Osteoblast (primary cell): ENCODE measurements at regions not wholly inside any gene's neighbourhood (a gene's known extent, or its start where the extent isn't known, plus 50 kb on each side); places are given as distances from the start of the nearest gene placed in this dataset.
A peak's percentile ranks its signal among the peaks of the same experiment; 100 is the strongest.

Experiments used
- DNase-seq: peaks from one replicate; pipeline ENCODE4 v3.0.0; 2011; ENCODE audit warnings: low spot score, mixed read lengths; ENCODE audit not compliant: insufficient read length; ENCODE audit errors: missing footprints
- H2AFZ ChIP-seq: 2 replicates; pipeline ENCODE4 v1.6.0; 2011; ENCODE audit warnings: mild to moderate bottlenecking, low read length
- H3K27ac ChIP-seq: 2 replicates; pipeline ENCODE4 v1.5.1; 2011; ENCODE audit warnings: mild to moderate bottlenecking, low read depth, low read length, moderate library complexity
- H3K27me3 ChIP-seq: 2 replicates; pipeline ENCODE4 v1.6.0; 2012; ENCODE audit warnings: mild to moderate bottlenecking, control low read depth, inconsistent platforms, low read length, moderate library complexity; ENCODE audit not compliant: insufficient read depth
- H3K36me3 ChIP-seq: 2 replicates; pipeline ENCODE4 v1.5.1; 2011; ENCODE audit warnings: mild to moderate bottlenecking, low read length, control low read depth, moderate library complexity; ENCODE audit not compliant: insufficient read depth
- H3K4me1 ChIP-seq: 2 replicates; pipeline ENCODE4 v1.5.1; 2011; ENCODE audit warnings: mild to moderate bottlenecking, low read length, control low read depth, moderate library complexity; ENCODE audit not compliant: insufficient read depth
- H3K4me2 ChIP-seq: 2 replicates; pipeline ENCODE4 v1.6.0; 2011; ENCODE audit warnings: mild to moderate bottlenecking, low read length; ENCODE audit not compliant: insufficient read depth
- H3K4me3 ChIP-seq: fragments of 200-600 bp; sonication (generic); 3 replicates; pipeline ENCODE4 v1.5.1; 2012; ENCODE audit warnings: mild to moderate bottlenecking, low read length, inconsistent platforms; ENCODE audit not compliant: insufficient read depth
- H3K79me2 ChIP-seq: 2 replicates; pipeline ENCODE4 v1.6.0; 2012; ENCODE audit warnings: mild to moderate bottlenecking, low read length, control low read depth, inconsistent platforms; ENCODE audit not compliant: insufficient read depth
- H3K9me3 ChIP-seq: 2 replicates; pipeline ENCODE4 v1.5.1; 2011; ENCODE audit warnings: low read depth, low read length, control low read depth
- H4K20me1 ChIP-seq: 2 replicates; pipeline ENCODE4 v1.6.0; 2012; ENCODE audit warnings: mild to moderate bottlenecking, low read length, control low read depth; ENCODE audit not compliant: insufficient read depth
- CTCF ChIP-seq: IDR thresholded peaks from 2 replicates; pipeline ENCODE4 v1.5.1; 2011; ENCODE audit warnings: mild to moderate bottlenecking, low read depth, low read length, moderate library complexity; ENCODE audit errors: extremely low read depth

GRCh38 chr6:119604124-119604523 lies 254.6 kb upstream of the MAN1A1 start:
- Histone ChIP-seq H3K27me3 (no peaks in the 10 kb centered on the region), H3K9me3 (no peaks in the 10 kb centered on the region), H2AFZ (no peak overlapping the region), H4K20me1 (no peaks in the 10 kb centered on the region), H3K4me1 (peaks cover 18% of the 10 kb centered on the region), H3K4me3 (no peak overlapping the region), H3K4me2 (no peak overlapping the region), H3K27ac (no peak overlapping the region), H3K79me2 (no peaks in the 10 kb centered on the region), H3K36me3 (no peaks in the 10 kb centered on the region)
- no peak for TF ChIP-seq CTCF
- no peak for DNase-seq

GRCh38 chr6:119603501-119603900 lies 253.9 kb upstream of the MAN1A1 start:
- no peaks in the 10 kb centered on the region for H3K27me3 ChIP-seq
- H3K27ac ChIP-seq = no peak overlapping the region
- no peaks in the 10 kb centered on the region for H4K20me1 ChIP-seq
- peaks cover 18% of the 10 kb centered on the region for H3K4me1 ChIP-seq
- no peak for TF ChIP-seq CTCF
- H3K4me3 ChIP-seq = no peak overlapping the region
- peak overlapping the region; percentile 69 for H3K4me2 ChIP-seq
- no peak for DNase-seq
- H3K9me3 ChIP-seq = no peaks in the 10 kb centered on the region
- H2AFZ ChIP-seq = no peak overlapping the region
- H3K36me3 ChIP-seq = no peaks in the 10 kb centered on the region
- H3K79me2 ChIP-seq = no peaks in the 10 kb centered on the region

- Histone ChIP-seq H3K36me3 (no peaks in the 10 kb centered on the region), H4K20me1 (no peaks in the 10 kb centered on the region), H3K4me3 (peak overlapping the region; percentile 9), H3K27me3 (no peaks in the 10 kb centered on the region), H3K4me2 (peak overlapping the region; percentile 69), H3K4me1 (peaks cover 18% of the 10 kb centered on the region), H2AFZ (peak overlapping the region; percentile 55), H3K27ac (peak overlapping the region; percentile 75), H3K9me3 (no peaks in the 10 kb centered on the region), H3K79me2 (no peaks in the 10 kb centered on the region)
- no peak for TF ChIP-seq CTCF
- DNase-seq = peak; percentile 83
Observed at GRCh38 chr6:119602215-119603178, 252.9 kb upstream of the MAN1A1 start.

- no peak overlapping the region for H3K4me2 ChIP-seq
- no peak for TF ChIP-seq CTCF
- no peak overlapping the region for H3K4me3 ChIP-seq
- no peaks in the 10 kb centered on the region for H3K36me3 ChIP-seq
- no peak overlapping the region for H2AFZ ChIP-seq
- no peaks in the 10 kb centered on the region for H4K20me1 ChIP-seq
- no peak for DNase-seq
- peaks cover 18% of the 10 kb centered on the region for H3K4me1 ChIP-seq
- H3K27me3 ChIP-seq = no peaks in the 10 kb centered on the region
- H3K27ac ChIP-seq = no peak overlapping the region
- H3K79me2 ChIP-seq = no peaks in the 10 kb centered on the region
- H3K9me3 ChIP-seq = no peaks in the 10 kb centered on the region
Observed at GRCh38 chr6:119598883-119599282, 249.3 kb upstream of the MAN1A1 start.
